Neural progenitor cell (in vitro differentiated cells): ENCODE measurements at regions not wholly inside any gene's neighbourhood (a gene's known extent, or its start where the extent isn't known, plus 50 kb on each side); places are given as distances from the start of the nearest gene placed in this dataset.

ENCODE experiments used
- EZH2 ChIP-seq: fragments of 200-600 bp; sonication (generic); IDR thresholded peaks from 2 replicates; pipeline ENCODE4 v1.6.1; 2017; ENCODE audit warnings: antibody characterized with exemption, mild to moderate bottlenecking, moderate library complexity
- TF ChIP-seq, protein P1 (sequence below): fragments of 200-600 bp; sonication (generic); IDR thresholded peaks from 2 replicates; pipeline ENCODE4 v1.5.1; 2017; ENCODE audit warnings: antibody characterized with exemption, mild to moderate bottlenecking

DNA sequence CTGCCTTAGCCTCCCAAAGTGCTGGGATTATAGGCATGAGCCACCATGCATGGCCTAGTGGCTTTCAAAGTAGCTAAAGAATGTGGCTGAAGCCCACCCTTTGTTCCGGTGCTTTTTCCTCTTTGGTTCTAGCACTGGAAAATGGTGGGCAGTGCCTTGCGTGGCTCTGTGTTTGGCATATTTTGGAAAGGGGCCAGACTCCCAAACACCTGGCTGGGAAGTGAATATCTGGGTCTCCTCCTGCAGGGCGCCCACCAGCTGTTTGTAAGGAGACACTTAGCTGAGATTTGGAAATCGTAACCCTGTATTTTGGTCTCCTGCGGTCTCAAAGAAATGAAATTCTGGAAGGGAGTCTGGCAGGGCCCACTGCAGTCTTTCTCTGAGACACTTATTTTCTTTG is 336.4 kb downstream of the IL20RB start:
- TF ChIP-seq, protein P1, sequence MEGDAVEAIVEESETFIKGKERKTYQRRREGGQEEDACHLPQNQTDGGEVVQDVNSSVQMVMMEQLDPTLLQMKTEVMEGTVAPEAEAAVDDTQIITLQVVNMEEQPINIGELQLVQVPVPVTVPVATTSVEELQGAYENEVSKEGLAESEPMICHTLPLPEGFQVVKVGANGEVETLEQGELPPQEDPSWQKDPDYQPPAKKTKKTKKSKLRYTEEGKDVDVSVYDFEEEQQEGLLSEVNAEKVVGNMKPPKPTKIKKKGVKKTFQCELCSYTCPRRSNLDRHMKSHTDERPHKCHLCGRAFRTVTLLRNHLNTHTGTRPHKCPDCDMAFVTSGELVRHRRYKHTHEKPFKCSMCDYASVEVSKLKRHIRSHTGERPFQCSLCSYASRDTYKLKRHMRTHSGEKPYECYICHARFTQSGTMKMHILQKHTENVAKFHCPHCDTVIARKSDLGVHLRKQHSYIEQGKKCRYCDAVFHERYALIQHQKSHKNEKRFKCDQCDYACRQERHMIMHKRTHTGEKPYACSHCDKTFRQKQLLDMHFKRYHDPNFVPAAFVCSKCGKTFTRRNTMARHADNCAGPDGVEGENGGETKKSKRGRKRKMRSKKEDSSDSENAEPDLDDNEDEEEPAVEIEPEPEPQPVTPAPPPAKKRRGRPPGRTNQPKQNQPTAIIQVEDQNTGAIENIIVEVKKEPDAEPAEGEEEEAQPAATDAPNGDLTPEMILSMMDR = no peak
- TF ChIP-seq EZH2 = no peak
